ENCODE measurements at regions not wholly inside any gene's neighbourhood (a gene's known extent, or its start where the extent isn't known, plus 50 kb on each side); places are given as distances from the start of the nearest gene placed in this dataset.

GRCh38 chr6:15121977-15122550 is 123.8 kb upstream of the JARID2 start:
- DNase-seq (ENCODE audit: low spot score) (no peak), FAIRE-seq (no peak), ATAC-seq (no peak)
- Histone ChIP-seq H3K4me1 (ENCODE audit: insufficient read depth, low read length) (no peaks in the 10 kb centered on the region), H3K79me2 (ENCODE audit: insufficient read depth, low read length) (no peaks in the 10 kb centered on the region), H3K4me3 (replicated peaks in 1 of 3; ENCODE audit: insufficient read depth in 1 of 3, low read depth in 2 of 3, low read length in 3 of 3) (no peak overlapping the region), H4K20me1 (ENCODE audit: insufficient read depth, low read length) (0 out of 2 replicates have a peak, but pooled peaks cover 3% of the 10 kb centered on the region), H3K9me3 (ENCODE audit: low read length) (no peaks in the 10 kb centered on the region), H2AFZ (ENCODE audit: low read length) (no peak overlapping the region), H3K27me3 (ENCODE audit: control insufficient read depth in 1 of 2, insufficient read depth in 2 of 2, low read length in 2 of 2) (no peaks in the 10 kb centered on the region), H3K4me2 (ENCODE audit: low read depth, low read length) (no peak overlapping the region), H3K27ac (ENCODE audit: extremely low read length, insufficient read depth, low read length) (no peak overlapping the region), H3K9ac (ENCODE audit: insufficient read depth, low read depth, low read length) (no peak overlapping the region), H3K36me3 (replicated peaks in 1 of 2; ENCODE audit: control insufficient read depth in 1 of 2, insufficient read depth in 2 of 2, low read length in 2 of 2) (no peaks in the 10 kb centered on the region)
- BruUV-seq (replicated peaks), result no TSS peak
- TF ChIP-seq MAFK (conservative IDR thresholded peaks at IDR 0.05 in 1 of 2, IDR thresholded peaks at IDR 0.05 in 1 of 2; ENCODE audit: low read length in 2 of 2) (peak; percentile 79 to 86), SMAD3 (CRISPR knock-in tag; IDR thresholded peaks at IDR 0.05) (no peak), MAFF (IDR thresholded peaks at IDR 0.05; ENCODE audit: low read depth, low read length) (peak; percentile 83), ZNF350 (CRISPR knock-in tag; IDR thresholded peaks at IDR 0.05; ENCODE audit: borderline replicate concordance, low read depth) (no peak), SRY (CRISPR knock-in tag; IDR thresholded peaks at IDR 0.05) (no peak)
- CTCF ChIA-PET (ENCODE audit: low intra/inter-chr PET ratio, low total read pairs), result no interaction called here
- in situ Hi-C loops (cut with HindIII; ENCODE audit: extremely low pct_ligation_motif_present, low pct_unique_long_range_greater_than_20kb), result no loop called here
- intact Hi-C loops (cut with micrococcal nuclease; ENCODE audit: unreplicated experiment), result no loop called here
- 33% methylated on average over 6 of the region's 6 CpGs for WGBS (ENCODE audit: low lambda C conversion rate)
- POLR2A ChIA-PET, result no interaction called here

GRCh38 chr6:15129887-15130286 is 116.0 kb upstream of the JARID2 start:
- Histone ChIP-seq H3K4me1 (ENCODE audit: insufficient read depth, low read length) (peaks cover 13% of the 10 kb centered on the region), H3K4me3 (replicated peaks in 1 of 3; ENCODE audit: insufficient read depth in 1 of 3, low read depth in 2 of 3, low read length in 3 of 3) (no peak overlapping the region), H3K36me3 (replicated peaks in 1 of 2; ENCODE audit: control insufficient read depth in 1 of 2, insufficient read depth in 2 of 2, low read length in 2 of 2) (no peaks in the 10 kb centered on the region), H3K27me3 (ENCODE audit: control insufficient read depth in 1 of 2, insufficient read depth in 2 of 2, low read length in 2 of 2) (no peaks in the 10 kb centered on the region), H4K20me1 (ENCODE audit: insufficient read depth, low read length) (no peaks in the 10 kb centered on the region), H3K9me3 (ENCODE audit: low read length) (no peaks in the 10 kb centered on the region), H3K27ac (ENCODE audit: extremely low read length, insufficient read depth, low read length) (no peak overlapping the region), H3K4me2 (ENCODE audit: low read depth, low read length) (no peak overlapping the region), H2AFZ (ENCODE audit: low read length) (no peak overlapping the region), H3K9ac (ENCODE audit: insufficient read depth, low read depth, low read length) (no peak overlapping the region), H3K79me2 (ENCODE audit: insufficient read depth, low read length) (no peaks in the 10 kb centered on the region)
- no peak for DNase-seq (ENCODE audit: low spot score)
- TF ChIP-seq NONO (IDR thresholded peaks at IDR 0.05), result no peak
- TF ChIP-seq NONO (CRISPR knock-in tag; conservative IDR thresholded peaks at IDR 0.05), result no peak
- TF ChIP-seq MAF1 (CRISPR knock-in tag; IDR thresholded peaks at IDR 0.05; ENCODE audit: borderline replicate concordance), result no peak
- TF ChIP-seq ZIK1 (CRISPR knock-in tag; IDR thresholded peaks at IDR 0.05; ENCODE audit: borderline replicate concordance, low read depth), result no peak
- no peak for TF ChIP-seq ZNF230 (CRISPR knock-in tag; IDR thresholded peaks at IDR 0.05)
- TF ChIP-seq KDM2A (CRISPR knock-in tag; IDR thresholded peaks at IDR 0.05; ENCODE audit: borderline replicate concordance, low read depth), result no peak
- TF ChIP-seq ZNF761 (CRISPR knock-in tag; conservative IDR thresholded peaks at IDR 0.05), result no peak
- TF ChIP-seq NFE2L2 (IDR thresholded peaks at IDR 0.05; ENCODE audit: low read length), result no peak
- TF ChIP-seq ZNF775 (CRISPR knock-in tag; IDR thresholded peaks at IDR 0.05; ENCODE audit: borderline replicate concordance), result no peak
- TF ChIP-seq ZNF549 (CRISPR knock-in tag; IDR thresholded peaks at IDR 0.05), result no peak
- no peak for TF ChIP-seq GMEB2 (CRISPR knock-in tag; IDR thresholded peaks at IDR 0.05; ENCODE audit: low read depth)
- intact Hi-C loops (cut with micrococcal nuclease; ENCODE audit: unreplicated experiment), result no loop called here
- ATAC-seq, result no peak
- 54% methylated on average over 4 of the region's 4 CpGs for WGBS (ENCODE audit: low lambda C conversion rate)
- ChIA-PET POLR2A (no interaction called here), CTCF (ENCODE audit: low intra/inter-chr PET ratio, low total read pairs) (no interaction called here)
- no peak for FAIRE-seq
- in situ Hi-C loops (cut with HindIII; ENCODE audit: extremely low pct_ligation_motif_present, low pct_unique_long_range_greater_than_20kb), result no loop called here
- BruUV-seq (replicated peaks), result no TSS peak

Data from HepG2 (cell line).